SK-N-DZ (cell line): ENCODE measurements at regions not wholly inside any gene's neighbourhood (a gene's known extent, or its start where the extent isn't known, plus 50 kb on each side); places are given as distances from the start of the nearest gene placed in this dataset.
A peak's percentile ranks its signal among the peaks of the same experiment; 100 is the strongest.
"Not testable (repeated sequence)": the region's sequence is repeated elsewhere in the genome, so short reads cannot be mapped to it uniquely, and the experiment has no call there.

Source experiments
- DNase-seq: peaks from one replicate; pipeline ENCODE4 v3.0.0-alpha.2; 2015; ENCODE audit warnings: low spot score

GRCh38 chr5:117732264-117732663 is 1157.6 kb upstream of the SEMA6A start:
- DNase-seq: no peak

DNA sequence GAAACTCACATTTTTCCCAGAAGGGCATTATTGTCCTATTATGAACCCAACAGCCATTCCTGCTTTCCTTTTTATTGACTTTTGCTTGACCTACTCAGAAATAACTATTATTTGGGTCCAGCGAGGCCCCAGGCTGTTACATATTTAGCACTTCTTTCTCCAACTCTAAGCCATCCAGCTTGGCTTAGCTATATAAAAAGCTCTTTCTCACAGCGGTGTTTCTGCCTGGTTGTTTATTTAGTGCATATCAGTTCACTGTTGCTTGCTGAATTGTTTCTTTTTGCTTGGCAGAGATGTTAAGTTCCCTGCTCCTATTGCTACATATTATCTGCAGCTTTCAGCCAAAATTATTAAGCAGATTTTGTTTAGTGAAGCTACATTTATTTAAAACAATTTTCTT is 1156.8 kb upstream of the SEMA6A start:
- DNase-seq: no peak

GRCh38 chr5:117720784-117721183 is 1146.2 kb upstream of the SEMA6A start:
- DNase-seq: not testable (repeated sequence)

DNA sequence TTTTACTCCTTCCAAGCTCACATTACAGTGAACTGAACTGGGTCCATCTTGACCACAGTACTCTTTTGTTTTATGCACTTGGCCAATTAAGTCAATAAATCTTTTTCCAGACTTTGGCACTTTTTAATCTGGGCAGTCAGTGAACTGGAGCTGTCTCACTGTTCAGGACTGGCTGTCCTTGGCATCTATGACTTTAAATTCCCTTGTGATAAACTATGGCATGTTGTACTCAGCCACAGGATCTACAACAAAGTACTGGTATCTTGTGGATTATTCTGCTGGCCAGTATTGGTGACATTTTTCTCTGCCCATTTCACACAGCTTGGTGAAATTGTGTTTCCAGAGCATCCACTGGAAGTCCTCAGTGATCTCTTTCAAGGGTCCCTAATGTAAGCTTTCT is 1144.8 kb upstream of the SEMA6A start:
- DNase-seq: no peak

GRCh38 chr5:117713585-117714198 is 1139.1 kb upstream of the SEMA6A start:
- no peak for DNase-seq

- no peak for DNase-seq
Observed at GRCh38 chr5:117701062-117701461, 1126.4 kb upstream of the SEMA6A start.

GRCh38 chr5:117692606-117693005 is 1118.0 kb upstream of the SEMA6A start:
- DNase-seq: no peak

DNA sequence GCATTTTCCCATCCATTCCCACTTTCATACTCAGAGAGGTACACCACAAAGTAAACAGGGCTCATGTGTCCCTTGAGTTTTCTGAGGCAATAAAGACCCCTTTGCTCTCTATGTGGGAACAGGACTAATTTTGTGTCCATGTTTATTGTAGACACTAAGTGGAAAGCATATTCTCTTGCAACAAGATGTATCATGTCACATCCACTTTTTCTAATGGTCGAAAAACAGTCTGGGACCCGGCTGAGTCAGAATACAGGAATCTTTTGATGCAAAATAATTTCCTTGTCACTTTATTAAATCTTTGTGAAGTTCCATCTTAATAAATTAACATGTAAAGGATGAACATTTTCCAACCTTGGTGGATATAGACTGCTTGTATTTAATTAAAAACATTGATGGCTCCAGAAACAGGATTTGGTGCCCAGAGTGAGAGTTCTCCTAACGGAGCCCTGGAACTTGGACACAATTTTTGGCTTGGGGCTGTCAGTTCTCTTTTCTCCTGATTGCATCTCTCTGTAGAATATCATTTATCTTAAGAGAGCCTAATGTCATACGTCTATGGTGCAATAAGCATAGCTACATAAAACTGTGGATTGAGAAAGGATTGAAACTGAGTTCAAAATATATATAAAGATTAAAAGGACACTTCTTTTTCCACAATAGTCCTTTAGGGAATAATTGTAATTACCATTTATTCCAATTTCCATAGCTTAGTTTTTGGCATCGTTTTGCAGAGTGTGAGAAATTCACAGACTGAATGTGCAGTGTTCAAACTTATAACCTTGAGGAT is 1116.7 kb upstream of the SEMA6A start:
- DNase-seq: no peak

GRCh38 chr5:117690612-117691011 is 1116.0 kb upstream of the SEMA6A start:
- no peak for DNase-seq

DNA sequence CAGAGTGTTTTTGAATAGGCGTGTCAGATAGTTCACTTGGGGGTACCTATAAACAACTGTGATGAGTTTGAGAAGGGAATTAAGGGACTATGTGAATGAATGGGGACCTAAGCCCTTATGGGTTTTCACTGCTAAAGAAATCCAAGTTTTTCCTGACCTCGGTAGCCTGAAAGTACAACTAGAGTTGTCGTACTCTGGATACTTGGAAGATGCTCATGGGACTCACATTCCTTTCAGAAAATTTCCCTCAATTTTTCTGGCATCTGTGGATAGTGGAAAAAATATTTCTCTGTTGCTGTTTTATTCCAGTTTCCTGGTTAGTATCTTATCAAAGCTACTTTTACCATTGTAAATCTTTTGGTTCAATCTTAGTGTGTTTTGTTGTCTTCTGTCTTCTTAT is 1112.3 kb upstream of the SEMA6A start:
- no peak for DNase-seq

DNA sequence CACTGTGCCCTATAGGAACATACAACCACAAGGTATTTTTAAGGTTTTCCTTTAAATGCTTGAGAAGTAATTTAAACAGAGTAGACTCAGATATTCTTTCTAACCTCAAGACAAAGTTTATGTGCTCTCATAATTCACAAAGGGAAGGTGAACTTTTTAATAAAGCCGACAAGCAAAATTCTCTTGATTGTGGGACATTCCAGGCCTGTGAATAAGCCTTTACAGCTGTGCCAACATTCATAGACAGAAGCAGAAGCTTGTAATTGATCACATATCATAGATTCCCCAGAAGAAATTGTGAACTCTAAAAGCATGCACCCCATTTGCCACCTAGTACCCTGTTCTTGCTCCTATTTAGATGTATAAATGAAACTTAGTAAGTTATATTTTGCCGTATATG is 1107.8 kb upstream of the SEMA6A start:
- DNase-seq: no peak

- no peak for DNase-seq
Observed at GRCh38 chr5:117681431-117682254, 1107.0 kb upstream of the SEMA6A start.

- DNase-seq: no peak
Observed at GRCh38 chr5:117680426-117680825, 1105.8 kb upstream of the SEMA6A start.

- DNase-seq: no peak
Observed at GRCh38 chr5:117679046-117679445, 1104.4 kb upstream of the SEMA6A start.

DNA sequence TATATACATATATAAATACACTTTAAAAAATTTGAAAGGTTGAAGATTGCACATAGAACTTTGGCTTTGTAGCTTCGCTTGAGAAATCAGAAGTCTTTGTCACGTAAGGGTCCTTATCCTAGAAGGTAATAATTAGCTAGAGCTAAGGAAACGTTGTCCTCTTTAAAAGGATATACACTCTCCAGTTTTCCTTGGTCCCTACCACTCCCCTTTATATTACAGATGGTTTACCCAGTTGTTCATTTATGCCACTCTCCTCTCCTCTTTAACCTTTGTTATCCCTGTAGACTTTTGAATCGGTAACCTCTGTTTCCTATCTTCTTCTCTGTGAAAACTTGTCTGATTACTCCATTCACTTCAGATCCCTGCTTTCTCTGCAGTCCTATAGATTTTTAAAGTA is 1101.0 kb upstream of the SEMA6A start:
- no peak for DNase-seq

DNA sequence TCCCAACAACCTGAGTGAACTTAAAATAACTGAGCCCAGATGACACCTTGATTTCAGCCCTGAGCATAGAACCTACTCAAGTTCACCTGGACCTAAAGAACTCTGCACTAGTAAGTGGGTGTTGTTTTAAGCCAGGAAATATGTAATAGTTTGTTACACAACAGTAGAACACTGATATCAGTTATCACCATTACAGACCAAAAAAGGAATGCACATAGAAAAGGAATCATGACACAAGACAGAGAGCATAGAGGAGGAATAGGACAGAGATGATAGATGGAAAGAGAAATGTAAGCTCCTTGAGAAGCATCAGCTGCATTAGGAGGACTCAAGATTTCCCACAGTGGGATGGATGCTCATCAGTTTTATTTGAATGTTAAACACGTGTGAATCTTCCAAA is 1096.9 kb upstream of the SEMA6A start:
- no peak for DNase-seq

DNA sequence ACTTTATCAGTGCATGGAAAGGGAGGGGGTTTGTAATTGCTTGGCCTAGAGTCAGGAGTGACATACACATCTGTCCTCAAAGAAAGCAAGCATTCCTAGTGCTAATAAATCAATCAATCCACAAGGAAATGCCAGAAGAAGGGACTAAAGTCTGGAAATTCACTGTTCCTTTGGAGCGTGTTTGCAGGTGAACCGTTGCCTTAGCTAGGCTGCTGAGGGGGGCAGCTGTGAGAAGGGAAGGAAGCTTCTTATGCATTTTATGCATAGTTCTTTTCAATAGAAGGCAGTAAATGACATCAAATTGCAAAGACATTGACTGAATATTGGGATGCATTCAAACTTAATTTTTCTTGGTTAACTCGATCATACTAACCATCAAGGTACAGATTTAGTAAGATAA is 1092.5 kb upstream of the SEMA6A start:
- DNase-seq: no peak

DNA sequence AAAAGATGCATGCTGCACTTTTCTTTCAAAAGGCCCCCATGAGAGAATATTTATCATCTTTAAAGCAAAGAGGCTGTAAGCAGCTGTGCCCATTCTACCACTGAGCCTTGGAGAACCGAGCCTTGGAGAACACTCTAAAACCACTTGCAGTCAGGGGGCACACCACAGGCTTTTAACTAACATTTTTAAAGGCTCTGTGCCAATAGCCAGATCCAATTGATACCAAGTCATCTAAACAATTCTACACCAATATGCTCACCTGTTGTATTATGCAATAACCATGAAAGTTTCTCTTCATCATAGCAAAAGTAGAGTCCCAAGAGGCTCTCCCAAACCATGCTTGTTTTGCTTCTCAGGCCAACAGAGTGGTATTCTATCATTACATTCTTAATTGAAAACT is 1090.5 kb upstream of the SEMA6A start:
- DNase-seq: no peak

GRCh38 chr5:117662361-117662760 is 1087.7 kb upstream of the SEMA6A start:
- no peak for DNase-seq

DNA sequence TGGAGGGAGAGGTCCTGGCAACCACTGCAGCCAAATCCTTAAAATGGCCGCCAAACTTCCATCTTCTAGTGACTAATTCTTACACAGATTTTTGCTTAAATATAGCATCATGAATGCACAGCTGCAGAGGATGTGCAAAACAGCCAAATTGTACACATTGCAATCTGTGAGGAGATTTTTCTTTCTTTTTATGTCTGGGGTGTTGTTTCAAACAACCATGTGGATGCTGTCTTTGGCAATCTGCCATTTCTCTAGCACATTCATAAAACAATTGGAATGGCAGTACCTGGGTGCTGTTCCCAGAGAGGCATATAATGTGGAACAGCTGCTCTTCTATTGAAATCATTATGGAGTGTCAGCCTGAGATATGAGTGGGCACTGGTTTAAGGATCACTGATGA is 1082.9 kb upstream of the SEMA6A start:
- no peak for DNase-seq

DNA sequence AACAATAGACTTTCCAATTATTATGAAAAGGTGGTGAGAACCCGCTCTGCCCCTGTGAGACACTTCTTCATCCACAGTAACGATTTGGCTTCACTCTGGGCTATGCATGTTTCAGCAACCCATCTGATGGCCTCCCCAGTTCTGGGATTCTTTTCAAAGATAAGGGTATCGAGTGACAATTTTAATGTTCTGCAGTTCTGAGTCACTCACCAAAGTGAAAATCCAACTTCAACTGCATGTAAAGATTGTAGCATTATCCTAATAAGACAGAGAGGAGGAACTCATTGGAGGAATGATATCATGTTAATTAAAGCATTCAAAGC is 1078.3 kb upstream of the SEMA6A start:
- no peak for DNase-seq

DNA sequence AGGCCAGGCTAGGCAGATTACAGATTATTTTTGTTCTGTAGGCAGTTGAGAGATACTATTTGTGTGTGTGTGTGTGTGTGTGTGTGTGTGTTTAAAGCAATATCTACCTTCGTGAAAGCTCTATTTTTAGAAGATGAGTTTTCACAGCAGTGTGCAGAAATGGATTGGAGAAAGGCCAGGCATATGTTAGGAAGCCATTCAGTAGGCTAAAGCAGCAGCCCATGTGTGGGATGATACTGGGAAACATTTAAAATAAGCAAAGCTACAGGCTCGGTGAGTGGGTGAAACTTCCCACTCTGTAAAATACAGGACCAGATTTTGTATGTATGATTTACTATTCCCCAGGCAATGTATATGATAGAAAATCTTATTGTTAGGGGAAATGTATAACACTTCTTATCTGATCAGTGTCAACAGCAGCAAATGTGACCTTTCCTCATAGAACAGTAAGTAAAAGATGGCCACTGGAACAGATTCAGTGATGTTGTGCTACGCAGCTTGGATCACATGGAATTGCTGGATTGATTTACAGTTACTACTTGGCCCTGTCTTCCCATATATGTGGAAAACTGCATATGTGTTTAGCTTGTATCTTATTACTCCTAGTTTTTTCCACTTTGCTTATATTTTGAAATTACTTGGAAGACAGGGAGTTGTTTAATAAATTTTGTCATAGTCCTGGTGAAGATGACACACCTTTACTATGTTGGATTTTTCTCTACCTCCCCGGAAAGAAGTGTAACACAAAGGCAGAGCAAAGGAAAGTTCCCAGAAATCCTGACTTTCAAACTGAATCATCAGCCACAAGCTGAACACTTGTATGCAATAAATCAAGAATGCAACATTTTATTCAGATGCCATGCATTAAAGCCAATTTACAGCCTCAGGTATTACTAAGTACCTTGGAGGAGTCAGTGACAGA is 1077.7 kb upstream of the SEMA6A start:
- DNase-seq: peak; percentile 10
